Tibial nerve (tissue), 3 donors: ENCODE measurements at regions not wholly inside any gene's neighbourhood (a gene's known extent, or its start where the extent isn't known, plus 50 kb on each side); places are given as distances from the start of the nearest gene placed in this dataset.

ENCODE experiments used
- POLR2A ChIP-seq, 2 donors: fragments of 450-650 bp; IDR thresholded peaks; one replicate each; pipeline ENCODE4 v1.6.1; 2017; ENCODE audit warnings: antibody characterized with exemption in 2 of 2, mild to moderate bottlenecking in 2 of 2, moderate library complexity in 2 of 2
- TF ChIP-seq, protein P1 (sequence below), 5 experiments: fragments of 200-600 bp in 3 of 5; fragments of 450-650 bp in 2 of 5; sonication (generic) in 3 of 5; IDR thresholded peaks; one replicate each; pipeline ENCODE4 v1.5.1; 2016 to 2019; ENCODE audit warnings: antibody characterized with exemption in 5 of 5, mild to moderate bottlenecking in 3 of 5, moderate library complexity in 2 of 5

GRCh38 chr1:218712677-218713076, 367.5 kb downstream of the TGFB2 start:
- TF ChIP-seq POLR2A (IDR thresholded peaks at IDR 0.05): no peak
- TF ChIP-seq, protein P1, sequence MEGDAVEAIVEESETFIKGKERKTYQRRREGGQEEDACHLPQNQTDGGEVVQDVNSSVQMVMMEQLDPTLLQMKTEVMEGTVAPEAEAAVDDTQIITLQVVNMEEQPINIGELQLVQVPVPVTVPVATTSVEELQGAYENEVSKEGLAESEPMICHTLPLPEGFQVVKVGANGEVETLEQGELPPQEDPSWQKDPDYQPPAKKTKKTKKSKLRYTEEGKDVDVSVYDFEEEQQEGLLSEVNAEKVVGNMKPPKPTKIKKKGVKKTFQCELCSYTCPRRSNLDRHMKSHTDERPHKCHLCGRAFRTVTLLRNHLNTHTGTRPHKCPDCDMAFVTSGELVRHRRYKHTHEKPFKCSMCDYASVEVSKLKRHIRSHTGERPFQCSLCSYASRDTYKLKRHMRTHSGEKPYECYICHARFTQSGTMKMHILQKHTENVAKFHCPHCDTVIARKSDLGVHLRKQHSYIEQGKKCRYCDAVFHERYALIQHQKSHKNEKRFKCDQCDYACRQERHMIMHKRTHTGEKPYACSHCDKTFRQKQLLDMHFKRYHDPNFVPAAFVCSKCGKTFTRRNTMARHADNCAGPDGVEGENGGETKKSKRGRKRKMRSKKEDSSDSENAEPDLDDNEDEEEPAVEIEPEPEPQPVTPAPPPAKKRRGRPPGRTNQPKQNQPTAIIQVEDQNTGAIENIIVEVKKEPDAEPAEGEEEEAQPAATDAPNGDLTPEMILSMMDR (IDR thresholded peaks at IDR 0.05): no peak
